ENCODE measurements at regions not wholly inside any gene's neighbourhood (a gene's known extent, or its start where the extent isn't known, plus 50 kb on each side); places are given as distances from the start of the nearest gene placed in this dataset.
A peak's percentile ranks its signal among the peaks of the same experiment; 100 is the strongest.
"Not testable (repeated sequence)": the region's sequence is repeated elsewhere in the genome, so short reads cannot be mapped to it uniquely, and the experiment has no call there.

DNA sequence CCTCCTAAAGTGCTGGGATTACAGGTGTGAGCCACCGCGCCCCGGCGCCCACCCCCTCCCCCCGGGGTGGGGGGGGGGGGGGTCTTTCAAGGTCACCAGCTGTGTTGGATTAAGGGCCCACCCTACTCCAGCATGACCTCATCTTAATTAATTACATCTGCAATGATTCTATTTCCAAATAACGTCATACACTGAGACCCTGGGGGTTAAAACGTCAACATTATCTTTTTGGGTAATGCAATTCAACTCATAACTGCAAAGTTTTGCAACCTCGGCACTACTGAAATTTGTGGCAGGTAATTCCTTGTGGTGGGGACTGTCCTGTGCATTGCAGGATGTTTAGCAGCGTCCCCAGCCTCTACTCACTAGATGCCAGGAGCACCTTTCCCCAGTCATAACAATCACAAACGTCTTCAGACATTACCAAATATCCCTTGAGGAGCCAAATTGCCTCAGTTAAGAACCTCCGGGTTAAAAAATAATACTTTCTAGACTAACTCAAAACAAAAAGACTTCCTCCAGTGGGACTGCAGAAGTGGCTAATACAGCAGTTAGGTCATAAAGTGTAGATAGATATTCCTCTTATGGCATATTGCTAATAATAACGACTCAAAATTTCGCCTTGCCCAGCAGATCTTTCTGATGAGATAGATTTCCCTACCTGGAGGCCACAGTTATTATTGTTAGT lies 233.0 kb upstream of the KAZN start:
- no peak for FAIRE-seq

DNA sequence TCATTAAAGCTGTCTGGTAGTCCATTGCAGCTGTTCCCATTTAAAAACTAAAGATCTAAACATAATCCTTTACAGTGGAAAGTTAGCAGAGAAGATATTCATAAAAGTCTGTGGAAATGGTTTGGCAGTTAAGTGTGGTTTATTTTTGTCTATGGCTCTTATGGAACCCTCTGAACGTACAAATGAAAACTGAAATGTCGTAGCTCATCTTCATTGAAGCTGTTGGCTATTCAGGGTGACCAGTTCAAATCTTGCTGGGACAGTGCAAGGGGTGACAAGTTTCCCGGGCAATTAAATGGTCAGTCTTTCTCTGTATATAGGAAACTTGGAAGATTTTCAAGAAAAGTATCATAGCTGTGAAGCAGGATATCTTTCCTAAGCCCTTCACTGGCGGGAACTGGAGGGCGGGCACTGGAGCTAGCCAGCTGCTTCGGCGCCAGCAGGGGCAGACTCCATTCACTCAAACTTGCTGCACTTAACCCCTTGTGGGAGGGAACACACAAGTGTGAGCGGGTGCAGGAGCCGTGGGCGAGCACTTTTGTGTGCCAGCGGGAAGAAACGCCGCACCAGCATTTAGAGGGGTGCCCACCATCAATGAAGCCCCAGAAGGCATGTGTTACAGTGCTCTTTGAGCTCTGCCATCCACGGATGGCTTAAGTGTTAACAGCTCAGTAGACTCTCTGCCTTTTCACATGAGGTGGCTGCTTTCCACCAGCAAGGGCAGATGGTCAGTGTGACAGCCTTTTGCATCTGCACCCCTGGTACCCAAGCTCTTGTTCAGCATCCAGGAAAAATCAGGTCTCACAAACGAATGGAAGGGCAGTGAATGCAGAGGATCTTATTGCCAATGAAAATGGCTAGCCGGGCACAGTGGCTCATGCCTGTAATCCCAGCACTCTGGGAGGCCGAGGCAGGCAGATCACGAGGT lies 232.1 kb upstream of the KAZN start:
- no peak for FAIRE-seq

DNA sequence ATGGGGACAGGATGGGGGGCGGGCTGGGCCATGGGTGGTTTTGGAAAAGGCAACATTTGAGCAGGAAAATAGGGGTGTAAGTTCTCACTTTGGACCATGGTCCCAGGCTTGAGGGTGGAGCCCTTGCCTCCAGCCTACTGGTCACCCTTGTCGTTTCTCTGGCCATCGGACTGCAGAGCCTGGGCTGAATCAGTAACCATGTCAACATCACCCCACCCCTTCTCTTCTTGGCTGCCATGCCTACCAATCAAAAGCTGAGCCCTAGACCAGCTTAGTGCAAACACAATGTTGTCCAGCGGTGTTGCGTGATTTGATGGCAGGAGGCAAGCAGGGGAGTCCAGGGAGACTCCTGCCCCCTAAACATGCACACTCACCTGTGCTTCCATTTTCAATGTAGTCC lies 231.0 kb upstream of the KAZN start:
- FAIRE-seq: no peak

DNA sequence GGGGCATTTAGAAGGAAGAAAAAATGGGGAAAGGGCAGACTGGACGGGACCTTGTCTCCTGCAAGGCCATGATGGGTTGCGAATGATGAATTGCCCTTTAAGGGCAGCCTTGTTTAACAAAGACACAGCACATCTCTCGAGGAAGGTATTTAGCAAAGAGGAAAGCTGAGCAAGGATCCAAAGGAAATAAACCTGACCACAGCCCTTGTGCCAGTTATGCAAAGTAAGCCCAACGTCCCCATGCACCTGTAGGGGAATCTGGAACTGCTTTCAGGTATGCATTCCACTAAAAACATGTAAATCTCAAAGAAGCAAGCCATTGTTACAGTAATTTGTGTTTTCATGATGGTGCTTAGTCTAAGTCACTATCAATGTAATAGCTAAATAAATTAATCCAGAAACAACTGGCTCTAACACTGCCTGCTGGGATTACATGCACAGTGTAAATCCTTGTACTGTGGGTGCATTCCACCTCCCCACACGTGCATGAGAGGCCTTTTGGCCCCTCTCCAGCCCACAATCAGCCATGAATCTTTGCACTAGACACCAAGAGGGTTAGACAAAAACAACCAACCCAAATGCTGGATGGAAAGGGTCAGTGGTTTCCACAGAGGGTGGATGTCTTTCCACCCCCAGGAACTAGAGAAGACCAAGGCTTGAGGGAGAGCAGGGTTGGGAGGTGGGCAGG lies 228.8 kb upstream of the KAZN start:
- FAIRE-seq: no peak

DNA sequence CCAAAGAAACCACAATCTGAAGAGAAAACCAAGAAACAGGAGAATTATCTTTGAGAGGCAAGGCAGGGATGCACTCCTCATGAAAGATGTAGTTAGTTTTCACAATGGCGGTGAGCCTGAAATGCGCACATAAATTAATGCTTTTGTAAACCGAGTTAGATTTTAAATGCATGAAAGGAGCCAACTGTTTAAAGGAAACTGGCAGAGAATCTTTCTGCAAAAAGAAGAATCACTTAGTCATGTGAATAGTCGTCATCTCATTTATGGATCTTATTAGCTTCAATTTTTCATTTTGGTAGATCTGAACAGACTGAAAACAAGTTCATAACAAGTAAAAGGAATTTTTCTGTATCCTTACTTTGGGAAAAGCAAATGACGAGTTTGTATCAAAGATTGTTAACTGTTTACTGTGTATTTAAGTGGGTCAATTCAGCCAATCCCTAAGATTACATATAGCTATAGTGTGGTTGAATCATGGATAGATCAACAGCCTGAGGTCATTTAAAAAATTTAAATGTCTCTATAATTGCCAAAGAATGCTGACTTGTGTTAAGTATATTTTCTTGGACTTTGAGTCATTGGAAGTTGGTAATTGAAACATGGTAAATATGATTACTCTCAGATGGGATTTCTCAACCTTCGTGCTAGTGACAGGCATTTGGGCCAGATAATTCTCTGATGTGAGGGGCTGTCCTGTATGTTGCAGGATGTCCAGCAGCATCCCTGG lies 226.6 kb upstream of the KAZN start:
- FAIRE-seq: no peak

DNA sequence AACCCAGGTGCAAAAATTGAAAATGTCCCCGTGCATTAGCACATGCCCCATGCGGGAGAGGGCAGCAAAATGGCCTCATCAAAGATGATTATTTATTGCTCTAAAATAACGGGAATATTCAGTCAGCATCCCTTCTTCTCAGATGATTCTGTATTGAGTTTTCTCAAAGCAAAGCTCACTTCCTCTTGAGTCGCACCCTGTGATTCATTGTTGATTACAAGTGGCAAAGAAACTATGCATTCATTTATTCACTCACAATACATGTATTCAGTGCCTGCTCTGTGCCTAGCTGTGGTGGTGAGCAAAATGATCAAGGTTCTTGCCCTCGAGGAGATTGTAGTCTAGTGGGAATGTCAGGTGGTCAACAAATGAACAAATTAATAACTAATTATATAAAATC lies 226.0 kb upstream of the KAZN start:
- no peak for FAIRE-seq

DNA sequence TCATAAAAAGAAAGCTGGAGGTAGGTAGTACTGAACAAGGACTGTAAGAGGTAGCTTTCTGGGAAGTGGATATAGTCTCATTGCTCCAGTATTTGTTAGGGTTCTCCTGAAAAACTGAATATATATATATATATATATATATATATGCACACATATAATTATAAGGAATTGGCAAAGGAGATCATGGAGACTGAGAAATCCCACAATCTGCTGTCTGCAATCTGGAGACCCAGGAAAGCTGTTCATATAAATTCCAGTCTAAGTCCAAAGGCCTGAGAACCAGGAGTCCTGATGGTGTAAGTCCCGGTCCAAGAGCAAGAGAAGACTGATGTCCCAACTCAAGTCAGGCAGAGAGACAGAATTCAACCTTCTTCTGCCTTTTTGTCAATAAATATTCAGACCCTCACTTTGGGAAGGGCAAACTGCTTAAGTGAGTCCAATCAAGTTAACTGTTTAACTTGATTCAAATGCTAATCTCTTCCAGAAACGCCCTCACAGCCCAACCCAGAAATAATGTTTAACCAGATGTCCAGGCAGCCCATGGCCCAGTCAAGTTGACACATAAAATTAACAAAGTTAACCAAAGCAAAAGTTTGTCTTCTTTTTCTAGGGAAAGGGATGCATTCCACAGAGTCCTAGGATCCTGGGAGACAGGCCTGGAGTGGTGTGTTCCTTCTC lies 225.3 kb upstream of the KAZN start:
- no peak for FAIRE-seq

DNA sequence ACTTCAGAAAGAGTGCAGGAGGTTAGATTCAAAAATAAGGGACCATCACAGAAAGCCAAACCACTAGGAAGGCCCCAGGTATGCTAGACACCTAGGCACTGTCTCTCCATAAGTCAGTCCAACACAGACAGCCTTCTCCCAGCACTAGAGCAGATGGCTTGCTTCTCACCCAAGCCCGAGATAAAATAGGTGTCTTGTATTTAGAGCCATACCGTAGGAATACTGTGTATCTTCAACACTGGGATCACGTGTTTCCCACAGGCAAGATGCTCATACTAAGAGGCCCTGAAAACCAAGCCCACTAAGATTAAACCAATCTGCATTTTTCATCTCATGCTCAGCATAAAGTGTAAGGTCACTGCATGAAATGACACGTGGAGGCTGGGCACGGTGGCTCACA lies 223.3 kb upstream of the KAZN start:
- FAIRE-seq: no peak

DNA sequence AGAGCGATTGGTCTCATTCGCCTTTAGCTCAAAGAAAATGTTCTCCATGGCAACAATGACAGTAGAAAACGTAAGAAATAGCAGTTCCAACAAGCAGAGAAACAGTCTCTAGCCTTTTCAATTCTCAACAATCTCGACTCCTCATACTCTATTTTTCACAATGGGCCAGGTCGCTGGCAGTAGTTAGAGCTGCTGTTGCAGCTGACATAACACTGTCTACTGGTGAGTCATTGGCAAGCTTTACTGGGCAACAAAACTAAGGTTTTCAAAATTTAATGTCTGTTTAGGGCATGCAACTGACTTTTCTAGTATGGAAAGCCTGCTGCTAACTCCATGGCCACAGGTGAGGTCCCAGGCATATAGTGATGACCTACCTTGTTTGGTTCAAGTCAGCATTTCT lies 221.1 kb upstream of the KAZN start:
- FAIRE-seq: no peak

DNA sequence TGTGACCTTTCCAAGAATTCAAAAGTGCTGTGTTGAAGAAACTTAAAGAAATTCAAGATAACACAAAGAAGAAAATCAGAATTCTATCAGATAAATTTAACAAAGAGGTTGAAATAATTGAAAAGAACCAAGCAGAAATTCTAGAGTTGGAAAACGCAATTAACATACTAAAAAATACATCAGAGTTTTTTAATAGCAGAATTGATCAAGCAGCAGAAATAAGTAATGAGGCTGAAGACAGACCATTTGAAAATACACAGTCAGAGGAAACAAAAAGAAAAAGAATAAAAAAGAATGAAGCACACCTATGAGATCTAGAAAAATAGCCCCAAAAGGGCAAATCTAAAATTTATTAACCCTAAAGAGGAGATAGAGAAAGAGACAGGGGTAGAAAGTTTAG lies 218.1 kb upstream of the KAZN start:
- FAIRE-seq: no peak

DNA sequence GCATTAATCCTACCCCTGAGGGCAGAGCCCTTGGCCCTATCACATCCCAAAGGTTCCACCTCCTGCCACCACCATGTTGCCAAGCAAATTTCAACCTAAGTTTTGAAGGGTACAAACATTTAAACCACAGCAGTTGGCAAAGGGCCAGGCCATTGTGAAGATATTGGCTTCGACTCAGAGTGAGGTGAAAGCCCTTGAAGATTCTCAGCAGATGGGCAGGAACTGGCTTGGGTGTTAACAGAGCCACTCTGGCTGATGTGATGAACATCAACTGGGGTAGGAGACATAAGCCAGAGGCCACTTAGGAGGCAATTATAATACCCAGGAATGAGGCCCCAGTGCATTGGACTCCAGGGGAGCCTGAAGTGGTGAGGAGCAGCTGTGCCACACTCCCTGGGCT lies 207.7 kb upstream of the KAZN start:
- no peak for FAIRE-seq

DNA sequence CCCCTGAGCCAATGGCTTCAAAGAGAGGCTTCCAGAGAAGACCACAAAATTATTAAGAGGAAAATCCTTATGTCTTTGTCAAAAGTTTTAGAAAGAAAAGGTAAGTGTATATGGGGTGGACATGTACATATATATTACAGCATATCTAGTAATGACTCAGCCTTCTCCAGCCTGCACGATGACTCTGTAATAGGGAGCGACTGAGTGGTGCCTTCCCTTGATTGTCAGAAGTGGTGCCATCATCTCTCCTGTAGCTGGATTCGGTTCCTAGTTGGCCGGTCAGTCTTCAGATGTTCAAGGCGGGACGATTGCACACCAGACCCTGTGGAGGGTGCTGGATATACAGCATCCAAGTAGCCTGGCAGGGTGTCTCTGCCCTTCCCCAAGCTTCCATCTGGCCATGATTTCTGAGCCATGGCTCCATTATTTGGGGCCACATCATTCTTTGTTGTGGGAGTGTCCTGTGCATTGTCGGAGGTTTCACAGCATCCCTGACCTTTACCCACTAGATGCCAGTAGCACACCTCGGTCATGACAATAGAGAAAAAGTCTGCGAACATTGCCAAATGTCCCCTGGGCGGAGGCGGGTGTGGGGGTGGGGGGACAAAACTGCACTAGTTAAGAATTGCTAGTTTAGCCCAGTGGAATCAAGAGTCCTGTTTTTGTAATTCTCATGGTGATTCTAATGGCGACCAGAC lies 206.2 kb upstream of the KAZN start:
- FAIRE-seq: no peak

DNA sequence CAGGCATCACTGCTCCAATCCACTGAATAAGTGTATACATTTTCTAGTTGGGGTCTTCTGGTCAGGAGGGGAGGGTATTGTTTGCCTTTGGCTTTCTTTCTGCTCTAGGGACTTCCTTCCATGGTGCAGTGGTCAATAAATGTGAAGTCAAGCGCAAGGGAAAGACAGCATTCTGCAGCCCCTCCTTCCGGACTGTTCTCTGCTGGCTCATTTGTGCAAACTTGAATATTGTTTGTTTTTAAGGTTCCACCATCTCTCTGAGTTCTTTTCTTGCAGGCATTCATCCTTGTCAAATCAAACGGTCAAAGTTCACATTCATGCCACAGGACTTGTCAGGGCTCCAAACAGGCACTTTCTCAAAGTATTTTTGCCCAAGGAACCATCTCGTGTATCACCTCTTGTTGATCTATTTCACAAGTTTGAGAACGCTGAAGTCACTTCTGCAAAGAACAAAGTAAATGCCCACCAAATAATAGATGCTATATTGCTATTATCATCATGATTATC lies 205.6 kb upstream of the KAZN start:
- no peak for FAIRE-seq

DNA sequence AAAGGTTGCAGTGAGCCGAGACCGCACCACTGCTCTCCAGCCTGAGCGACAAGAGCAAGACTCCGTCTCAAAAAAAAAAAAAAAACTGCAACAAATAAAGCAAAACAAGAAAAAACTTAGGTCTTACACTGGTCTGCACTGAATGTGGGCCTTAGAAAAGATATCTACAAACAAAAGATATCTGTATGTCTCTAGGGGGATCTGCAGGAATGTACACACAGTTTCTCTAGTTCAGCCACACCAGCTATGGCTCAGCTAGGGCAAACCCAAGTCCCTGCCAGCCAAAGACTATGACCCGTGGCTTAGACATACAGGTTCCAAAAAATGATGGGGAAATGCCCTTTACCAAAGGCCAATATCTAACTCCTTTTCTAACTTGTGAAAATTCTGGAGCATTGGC lies 202.4 kb upstream of the KAZN start:
- FAIRE-seq: no peak

DNA sequence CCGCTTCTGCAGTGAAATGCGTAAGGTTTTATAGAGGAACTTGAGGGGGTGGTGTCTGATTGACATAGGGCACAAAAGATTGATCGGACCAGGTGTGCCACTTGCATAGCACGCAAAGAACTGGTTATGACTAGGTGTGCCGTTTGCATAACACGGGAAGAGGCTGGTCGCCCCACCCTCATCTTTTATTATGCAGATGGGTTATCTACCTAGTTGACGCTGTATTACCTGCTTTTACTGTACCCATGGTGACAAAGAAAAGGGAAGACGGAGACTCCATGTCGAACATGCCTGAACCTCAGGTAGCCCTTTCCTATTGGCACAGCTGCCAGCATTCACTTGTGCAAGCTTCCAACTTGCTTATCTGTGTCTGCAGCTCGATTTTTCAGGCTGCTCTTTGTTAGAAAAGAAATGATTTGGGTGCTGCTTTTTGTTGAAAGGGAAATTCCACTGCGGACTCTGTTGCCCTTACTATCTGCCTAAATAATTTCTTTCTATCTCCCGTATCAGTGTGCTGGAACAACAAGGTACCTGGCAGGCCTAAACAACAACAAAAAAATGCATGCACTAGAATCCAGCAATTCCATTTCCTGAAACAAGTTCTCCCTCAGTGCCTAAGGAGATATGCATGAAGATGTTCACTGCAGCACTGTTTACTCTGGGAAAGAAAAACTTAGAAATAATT lies 194.4 kb upstream of the KAZN start:
- FAIRE-seq: no peak

DNA sequence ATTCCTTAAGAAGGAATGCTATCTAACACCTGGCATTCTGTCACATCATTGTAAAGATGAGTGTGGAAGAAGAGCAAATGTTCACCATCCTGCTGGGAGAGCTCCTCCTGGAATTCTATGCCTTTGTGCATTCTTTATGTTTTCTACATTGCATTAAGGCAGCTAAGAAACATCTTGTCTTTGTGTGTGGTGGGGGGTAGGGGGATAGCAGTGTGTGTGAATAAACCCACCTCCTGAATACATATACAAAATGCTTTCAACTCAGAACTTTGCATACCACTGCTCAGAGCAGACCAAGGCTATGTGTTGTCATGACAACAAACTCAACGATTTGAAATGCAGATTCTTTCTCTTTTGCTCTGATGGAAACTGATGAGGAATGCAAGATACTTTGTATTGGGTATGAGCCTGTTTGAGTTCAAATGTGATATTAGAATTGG lies 193.6 kb upstream of the KAZN start:
- FAIRE-seq: no peak

DNA sequence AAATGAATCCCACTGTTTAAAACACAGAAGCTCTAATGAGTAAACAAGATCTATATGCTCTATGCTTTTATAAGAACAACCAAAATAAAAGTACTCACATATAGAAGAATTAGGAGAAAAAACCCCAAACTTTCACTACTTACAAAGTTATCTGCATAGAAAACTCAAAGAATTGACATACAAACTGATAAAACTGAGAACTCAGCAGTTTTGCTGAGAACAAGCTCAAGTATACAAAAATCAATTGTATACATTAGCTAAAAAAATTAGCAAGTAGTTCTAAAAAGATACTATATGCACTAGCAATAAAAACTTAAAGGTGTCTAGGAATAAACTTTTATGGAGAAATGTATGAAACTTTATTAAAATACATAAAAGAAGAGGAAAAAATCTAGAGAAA lies 186.2 kb upstream of the KAZN start:
- FAIRE-seq: peak; percentile 15

DNA sequence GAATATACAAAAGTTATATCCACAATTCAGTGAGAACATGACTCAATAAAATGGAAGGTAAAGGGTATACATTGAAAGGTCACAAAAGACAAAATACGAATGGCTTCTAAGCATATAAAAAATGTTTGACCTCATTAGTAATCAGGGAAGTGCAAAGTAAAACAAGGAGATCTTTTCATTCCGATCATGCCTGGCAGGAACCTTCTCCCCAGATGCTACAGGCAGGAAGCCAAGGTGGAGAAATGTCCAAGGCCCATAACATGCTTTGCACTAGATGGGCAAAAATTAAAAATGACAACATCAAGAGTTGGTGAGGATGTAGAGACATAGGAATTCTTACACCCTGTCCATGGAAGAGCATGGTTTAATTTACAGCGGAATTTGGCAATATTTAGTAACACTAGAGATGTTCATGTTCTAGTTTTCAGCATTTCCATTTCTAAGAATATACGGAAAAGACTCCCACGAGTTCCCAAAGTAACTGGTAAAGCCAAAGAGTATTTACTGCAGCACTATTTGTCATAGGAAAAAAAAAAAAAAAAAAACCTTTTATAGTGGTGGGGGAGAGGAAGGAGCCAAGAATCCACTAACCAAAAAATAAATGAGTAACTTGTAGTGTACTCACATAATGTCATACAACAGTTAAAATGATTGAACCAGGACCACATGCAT lies 184.5 kb upstream of the KAZN start:
- FAIRE-seq: peak; percentile 55

DNA sequence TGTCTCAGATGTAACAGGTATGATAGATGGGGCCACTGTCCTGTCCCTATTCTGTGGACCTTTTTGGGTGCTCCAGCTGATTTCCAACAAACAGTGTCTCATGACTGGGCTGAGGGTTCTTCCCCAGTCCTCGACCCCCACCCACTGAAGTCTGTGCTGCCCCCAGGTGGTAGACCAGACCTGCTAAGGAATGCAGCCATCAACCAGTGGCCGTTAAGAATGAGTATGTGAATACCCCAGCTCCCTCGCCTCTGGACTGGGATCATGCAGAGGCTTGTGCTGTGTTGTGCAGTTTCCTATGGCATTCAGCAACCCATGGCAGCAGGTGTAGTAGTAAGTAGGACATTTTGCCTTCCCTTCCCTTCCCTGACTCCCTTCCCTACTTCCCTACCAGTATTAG lies 183.1 kb upstream of the KAZN start:
- no peak for FAIRE-seq

DNA sequence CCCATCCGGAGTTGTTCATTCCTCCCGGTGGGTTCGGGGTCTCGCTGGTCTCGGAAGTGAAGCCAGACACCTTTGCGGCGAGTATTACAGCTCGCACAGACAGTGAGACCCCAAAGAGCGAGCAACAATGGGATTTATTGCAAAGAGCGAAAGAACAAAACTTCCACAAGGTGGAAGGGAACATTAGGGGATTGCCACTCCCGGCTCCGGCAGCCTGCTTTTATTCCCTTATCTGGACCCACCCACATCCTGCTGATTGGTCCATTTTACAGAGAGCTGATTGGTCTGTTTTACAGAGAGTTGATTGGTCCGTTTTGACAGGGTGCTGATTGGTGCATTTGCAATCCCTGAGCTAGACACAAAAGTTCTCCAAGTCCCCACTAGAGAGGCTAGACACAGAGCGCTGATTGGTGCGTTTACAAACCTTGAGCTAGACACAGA lies 178.7 kb upstream of the KAZN start:
- FAIRE-seq: not testable (repeated sequence)

Data from endometrium (tissue), 2 donors.